Brain microvascular endothelial cell (primary cell): ENCODE measurements at regions not wholly inside any gene's neighbourhood (a gene's known extent, or its start where the extent isn't known, plus 50 kb on each side); places are given as distances from the start of the nearest gene placed in this dataset.

Experiments
- DNase-seq: peaks from one replicate; pipeline ENCODE4 v3.0.0-alpha.2; 2020
- H3K27ac ChIP-seq: fragments of 250-450 bp; sonication (Bioruptor Pico); 2 replicates; pipeline ENCODE4 v1.5.1; 2020; ENCODE audit warnings: mild to moderate bottlenecking, moderate library complexity
- H3K27me3 ChIP-seq: fragments of 250-450 bp; sonication (Bioruptor Pico); replicated peaks from 2 replicates; pipeline ENCODE4 v1.5.1; 2020; ENCODE audit warnings: mild to moderate bottlenecking
- H3K36me3 ChIP-seq: fragments of 250-450 bp; sonication (Bioruptor Pico); replicated peaks from 2 replicates; pipeline ENCODE4 v1.5.1; 2020; ENCODE audit warnings: mild to moderate bottlenecking
- H3K4me3 ChIP-seq: 2 replicates; pipeline ENCODE4 v1.5.1; 2011; ENCODE audit warnings: low read depth, mild to moderate bottlenecking, control low read depth, low read length, moderate library complexity
- in situ Hi-C: cut with HindIII; loops from 2 replicates; pipeline ENCODE4 v1.10.0; 2017; ENCODE audit warnings: low sequenced_read_pairs, low pct_ligation_motif_present
- TF ChIP-seq, protein P1 (sequence below): IDR thresholded peaks from 2 replicates; pipeline ENCODE4 v1.5.1; 2011; ENCODE audit warnings: low read depth, mild to moderate bottlenecking, moderate library complexity, low read length, control low read depth, inconsistent platforms; ENCODE audit errors: missing control alignments

DNA sequence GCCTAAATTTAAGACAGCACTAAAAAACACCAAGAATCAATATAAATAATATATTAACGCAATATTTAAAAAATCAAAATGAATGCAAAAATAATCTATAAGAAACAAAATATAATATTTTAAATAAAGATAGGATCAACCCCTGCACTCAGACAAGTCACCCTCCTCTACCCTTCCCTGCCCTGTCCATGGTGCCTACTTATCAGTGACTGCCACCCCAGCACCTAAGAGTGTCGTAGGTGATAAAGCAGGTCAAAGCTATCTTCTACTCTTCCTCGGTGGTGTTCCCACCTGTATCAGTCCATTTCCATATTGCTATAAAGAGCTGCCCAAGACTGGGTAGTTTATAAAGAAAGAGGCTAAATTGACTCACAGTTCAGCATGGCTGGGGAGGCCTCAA lies 251.9 kb downstream of the STIM2 start:
- no peaks in the 10 kb centered on the region for H3K27me3 ChIP-seq
- in situ Hi-C loops: no loop called here
- no peak for DNase-seq
- H3K27ac ChIP-seq: no peak overlapping the region
- no peaks in the 10 kb centered on the region for H3K36me3 ChIP-seq
- TF ChIP-seq, protein P1, sequence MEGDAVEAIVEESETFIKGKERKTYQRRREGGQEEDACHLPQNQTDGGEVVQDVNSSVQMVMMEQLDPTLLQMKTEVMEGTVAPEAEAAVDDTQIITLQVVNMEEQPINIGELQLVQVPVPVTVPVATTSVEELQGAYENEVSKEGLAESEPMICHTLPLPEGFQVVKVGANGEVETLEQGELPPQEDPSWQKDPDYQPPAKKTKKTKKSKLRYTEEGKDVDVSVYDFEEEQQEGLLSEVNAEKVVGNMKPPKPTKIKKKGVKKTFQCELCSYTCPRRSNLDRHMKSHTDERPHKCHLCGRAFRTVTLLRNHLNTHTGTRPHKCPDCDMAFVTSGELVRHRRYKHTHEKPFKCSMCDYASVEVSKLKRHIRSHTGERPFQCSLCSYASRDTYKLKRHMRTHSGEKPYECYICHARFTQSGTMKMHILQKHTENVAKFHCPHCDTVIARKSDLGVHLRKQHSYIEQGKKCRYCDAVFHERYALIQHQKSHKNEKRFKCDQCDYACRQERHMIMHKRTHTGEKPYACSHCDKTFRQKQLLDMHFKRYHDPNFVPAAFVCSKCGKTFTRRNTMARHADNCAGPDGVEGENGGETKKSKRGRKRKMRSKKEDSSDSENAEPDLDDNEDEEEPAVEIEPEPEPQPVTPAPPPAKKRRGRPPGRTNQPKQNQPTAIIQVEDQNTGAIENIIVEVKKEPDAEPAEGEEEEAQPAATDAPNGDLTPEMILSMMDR: no peak
- no peak overlapping the region for H3K4me3 ChIP-seq

DNA sequence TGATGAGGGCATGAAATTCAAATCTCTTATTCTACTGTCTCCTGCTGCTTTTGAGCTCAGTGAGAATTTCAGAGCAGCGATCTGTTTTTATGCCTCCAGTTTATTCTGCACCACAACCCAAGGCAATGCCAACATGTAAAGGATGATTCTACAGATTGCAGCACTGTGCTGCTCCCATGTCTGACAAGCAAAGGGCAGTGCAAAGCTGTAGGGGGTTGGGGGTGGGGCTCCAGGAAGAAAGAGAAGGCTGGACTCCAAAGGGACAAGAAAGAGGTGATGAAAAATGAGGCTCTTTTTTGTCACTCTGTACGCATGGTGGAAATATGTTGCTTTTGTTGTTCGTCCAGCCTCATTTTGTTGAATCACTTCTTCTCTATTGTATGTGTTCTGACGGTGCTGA lies 254.6 kb downstream of the STIM2 start:
- Histone ChIP-seq H3K27ac (no peak overlapping the region), H3K27me3 (no peaks in the 10 kb centered on the region), H3K36me3 (no peaks in the 10 kb centered on the region), H3K4me3 (no peak overlapping the region)
- in situ Hi-C loops: no loop called here
- no peak for DNase-seq
- TF ChIP-seq, protein P1: no peak

DNA sequence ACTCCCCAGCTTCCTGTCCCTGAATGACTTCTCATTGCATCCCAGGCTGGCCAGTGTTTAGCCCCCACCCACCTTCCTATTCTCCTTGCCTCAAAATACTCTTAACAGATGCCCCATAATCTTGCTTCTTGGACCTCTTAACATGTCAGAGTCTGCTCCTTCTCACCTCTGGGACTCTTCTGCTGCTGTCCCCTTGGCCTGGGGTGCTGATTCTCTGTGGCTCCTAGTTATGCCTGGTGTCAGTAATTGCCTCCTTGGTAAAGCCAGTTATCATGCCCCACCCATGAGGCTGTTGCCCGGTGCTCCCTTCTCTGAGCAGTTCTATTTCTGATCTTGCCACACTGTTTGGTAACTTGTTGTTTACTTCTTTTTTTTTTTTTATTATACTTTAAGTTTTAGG lies 256.8 kb downstream of the STIM2 start:
- no peaks in the 10 kb centered on the region for H3K36me3 ChIP-seq
- TF ChIP-seq, protein P1: no peak
- in situ Hi-C loops: no loop called here
- no peak for DNase-seq
- no peak overlapping the region for H3K4me3 ChIP-seq
- no peaks in the 10 kb centered on the region for H3K27me3 ChIP-seq
- no peak overlapping the region for H3K27ac ChIP-seq

DNA sequence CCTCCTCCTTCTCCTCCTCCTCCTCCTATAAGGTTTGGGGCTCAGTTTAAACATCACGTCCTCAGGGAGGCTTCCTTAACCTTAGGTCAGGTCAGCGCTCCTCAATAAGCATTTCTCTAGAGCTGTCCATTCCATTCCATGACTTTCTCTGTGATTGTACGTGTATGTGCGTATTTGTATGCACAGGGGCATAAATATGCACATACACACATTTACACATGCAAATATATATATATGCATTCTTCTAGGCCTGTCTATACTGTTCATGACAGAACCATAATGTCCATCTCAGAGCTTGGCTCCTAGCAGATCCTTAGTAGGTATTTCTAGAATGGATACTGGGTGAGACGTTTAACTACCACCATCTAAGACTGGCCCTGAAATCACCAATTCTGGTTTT lies 258.6 kb downstream of the STIM2 start:
- no peaks in the 10 kb centered on the region for H3K27me3 ChIP-seq
- H3K27ac ChIP-seq: no peak overlapping the region
- DNase-seq: no peak
- TF ChIP-seq, protein P1: no peak
- H3K4me3 ChIP-seq: no peak overlapping the region
- in situ Hi-C loops: no loop called here
- H3K36me3 ChIP-seq: no peaks in the 10 kb centered on the region

DNA sequence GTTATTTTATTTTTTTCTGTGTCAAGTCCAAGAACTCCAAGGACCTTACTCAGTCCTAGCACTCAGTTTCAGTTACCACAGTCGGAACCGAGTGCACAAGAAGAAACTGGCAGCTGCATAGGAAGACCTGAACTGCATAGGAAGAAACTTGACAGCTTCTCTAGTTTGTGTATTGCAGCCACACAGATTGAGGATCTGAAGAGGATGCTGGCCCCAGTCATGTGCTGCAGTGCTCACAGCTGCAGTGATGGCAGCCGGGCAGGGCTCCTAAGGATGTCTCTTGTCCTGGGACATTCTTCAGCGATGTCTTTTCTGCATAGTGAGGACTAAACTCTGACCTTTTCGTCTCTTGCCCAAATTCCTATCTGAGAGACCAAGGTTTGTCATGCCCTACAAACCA lies 261.2 kb downstream of the STIM2 start:
- Histone ChIP-seq H3K4me3 (no peak overlapping the region), H3K36me3 (no peaks in the 10 kb centered on the region), H3K27me3 (no peaks in the 10 kb centered on the region), H3K27ac (no peak overlapping the region)
- in situ Hi-C loops: no loop called here
- TF ChIP-seq, protein P1: no peak
- no peak for DNase-seq

DNA sequence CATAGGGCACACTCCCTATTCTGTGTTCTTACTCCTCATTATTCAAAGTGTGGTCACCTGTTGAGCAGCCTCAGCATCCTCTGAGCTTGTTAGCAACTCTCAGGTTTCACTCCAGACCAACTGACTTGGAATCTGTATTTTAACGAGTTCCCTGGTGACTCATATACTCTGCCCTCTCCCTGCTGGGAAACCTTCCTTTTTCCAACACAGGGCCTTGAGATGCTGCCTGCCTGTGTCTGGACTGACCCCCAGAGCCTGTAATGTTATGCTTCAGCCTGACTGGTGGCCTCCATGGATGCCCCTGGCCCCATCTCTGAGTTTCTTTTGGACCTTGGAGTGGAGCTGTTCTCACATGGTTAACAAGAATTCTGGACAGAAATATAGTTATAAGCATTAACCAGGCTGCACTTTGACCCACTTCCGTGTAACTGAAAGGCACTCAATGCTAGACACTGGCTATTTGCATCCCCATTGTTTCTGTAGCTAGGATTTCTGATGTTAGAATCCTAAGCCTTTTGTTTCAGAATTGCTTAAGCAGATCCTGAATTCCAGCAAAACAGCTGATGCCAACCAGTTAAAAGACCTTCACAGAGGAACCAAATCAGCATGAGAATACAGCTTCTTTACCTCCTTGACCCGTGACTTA lies 262.6 kb downstream of the STIM2 start:
- Histone ChIP-seq H3K27ac (no peak overlapping the region), H3K27me3 (no peaks in the 10 kb centered on the region), H3K36me3 (no peaks in the 10 kb centered on the region), H3K4me3 (no peak overlapping the region)
- TF ChIP-seq, protein P1: no peak
- DNase-seq: no peak
- in situ Hi-C loops: no loop called here
